HCT116 (cell line): ENCODE measurements at regions not wholly inside any gene's neighbourhood (a gene's known extent, or its start where the extent isn't known, plus 50 kb on each side); places are given as distances from the start of the nearest gene placed in this dataset.

ENCODE experiments used
- CEBPB ChIP-seq: IDR thresholded peaks from 2 replicates; pipeline ENCODE4 v1.6.1; 2012; ENCODE audit warnings: low read depth
- CTCF ChIP-seq, 3 experiments: fragments of 200-600 bp in 1 of 3; sonication (generic) in 1 of 3; IDR thresholded peaks in 2 of 3; conservative IDR thresholded peaks in 1 of 3; 2 replicates each; pipeline ENCODE4 v1.5.1; 2012 to 2017; ENCODE audit warnings: low read depth in 2 of 3, low read length in 2 of 3, antibody characterized with exemption in 1 of 3, borderline replicate concordance in 1 of 3, control low read depth in 1 of 3, mild to moderate bottlenecking in 1 of 3, mixed read lengths in 1 of 3, mixed run types in 1 of 3, moderate library complexity in 1 of 3; ENCODE audit not compliant: insufficient read depth in 1 of 3
- EGR1 ChIP-seq: IDR thresholded peaks from 2 replicates; pipeline ENCODE4 v1.6.1; 2012; ENCODE audit warnings: low read depth
- EZH2phosphoT487 ChIP-seq: fragments of 200-600 bp; IDR thresholded peaks from 2 replicates; pipeline ENCODE4 v1.6.1; 2018; ENCODE audit warnings: antibody characterized with exemption, borderline replicate concordance
- MAX ChIP-seq: IDR thresholded peaks from 2 replicates; pipeline ENCODE4 v1.6.1; 2012
- POLR2A ChIP-seq: IDR thresholded peaks from 2 replicates; pipeline ENCODE4 v1.7.0; 2011; ENCODE audit warnings: borderline replicate concordance; ENCODE audit not compliant: insufficient read depth, insufficient read length; ENCODE audit errors: extremely low read depth
- POLR2AphosphoS5 ChIP-seq: IDR thresholded peaks from 2 replicates; pipeline ENCODE4 v1.6.1; 2011; ENCODE audit warnings: mild to moderate bottlenecking, low read depth, low read length, moderate library complexity
- SP1 ChIP-seq: IDR thresholded peaks from 2 replicates; pipeline ENCODE4 v1.6.1; 2012; ENCODE audit warnings: low read depth
- SRF ChIP-seq: IDR thresholded peaks from 2 replicates; pipeline ENCODE4 v1.6.1; 2012; ENCODE audit warnings: low read depth
- ZNF274 ChIP-seq: fragments of 200-500 bp; sonication (Bioruptor generic); IDR thresholded peaks from 2 replicates; pipeline ENCODE4 v1.6.1; 2014; ENCODE audit warnings: mild to moderate bottlenecking, low read depth, low read length, inconsistent platforms

- TF ChIP-seq POLR2A (no peak), EZH2phosphoT487 (no peak), CTCF (IDR thresholded peaks at IDR 0.05 in 2 of 3, conservative IDR thresholded peaks at IDR 0.05 in 1 of 3; ENCODE audit: borderline replicate concordance in 1 of 3, insufficient read depth in 1 of 3, low read depth in 2 of 3, low read length in 2 of 3) (no peak), SP1 (no peak), MAX (no peak), SRF (no peak), EGR1 (no peak), POLR2AphosphoS5 (no peak), ZNF274 (no peak), CEBPB (no peak)
Observed at GRCh38 chr9:81077572-81077971, 611.8 kb downstream of the TLE1 start.
